ENCODE measurements at regions not wholly inside any gene's neighbourhood (a gene's known extent, or its start where the extent isn't known, plus 50 kb on each side); places are given as distances from the start of the nearest gene placed in this dataset.

DNA sequence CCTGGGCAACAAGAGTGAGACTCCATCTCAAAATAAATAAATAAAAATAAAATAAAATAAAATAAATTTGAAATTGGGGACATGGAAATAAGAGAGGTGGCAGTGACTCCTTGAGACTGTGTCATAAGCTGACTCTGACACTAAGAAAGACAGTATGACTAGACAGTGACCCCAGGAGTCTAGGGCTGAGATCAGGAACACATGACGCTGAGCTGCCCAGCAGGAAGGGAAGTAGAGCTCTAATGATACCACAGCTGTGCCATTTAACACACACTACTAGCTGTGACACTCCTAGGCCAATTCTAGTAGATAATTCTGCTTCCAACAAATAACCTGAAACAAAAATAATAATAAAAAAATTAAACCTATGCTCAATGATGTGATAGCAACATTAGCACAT, 293.0 kb downstream of the SEC61B start:
- ChIA-PET POLR2A (no interaction called here), CTCF (ENCODE audit: low intra/inter-chr PET ratio, low total read pairs) (no interaction called here)
- WGBS (ENCODE audit: low lambda C conversion rate), result 50% methylated on average over 1 of the region's 1 CpG
- FAIRE-seq, result no peak
- intact Hi-C loops (cut with micrococcal nuclease; ENCODE audit: unreplicated experiment), result no loop called here
- Histone ChIP-seq H3K4me2 (ENCODE audit: low read depth, low read length) (no peak overlapping the region), H3K27me3 (ENCODE audit: control insufficient read depth in 1 of 2, insufficient read depth in 2 of 2, low read length in 2 of 2) (no peaks in the 10 kb centered on the region), H3K4me3 (replicated peaks in 1 of 3; ENCODE audit: insufficient read depth in 1 of 3, low read depth in 2 of 3, low read length in 3 of 3) (no peak overlapping the region), H3K9ac (ENCODE audit: insufficient read depth, low read depth, low read length) (no peak overlapping the region), H3K79me2 (ENCODE audit: insufficient read depth, low read length) (no peaks in the 10 kb centered on the region), H3K4me1 (ENCODE audit: insufficient read depth, low read length) (no peaks in the 10 kb centered on the region), H3K9me3 (ENCODE audit: low read length) (no peaks in the 10 kb centered on the region), H3K27ac (ENCODE audit: extremely low read length, insufficient read depth, low read length) (no peak overlapping the region), H2AFZ (ENCODE audit: low read length) (no peak overlapping the region), H3K36me3 (replicated peaks in 1 of 2; ENCODE audit: control insufficient read depth in 1 of 2, insufficient read depth in 2 of 2, low read length in 2 of 2) (no peaks in the 10 kb centered on the region), H4K20me1 (ENCODE audit: insufficient read depth, low read length) (no peaks in the 10 kb centered on the region)
- DNase-seq (ENCODE audit: low spot score), result no peak
- TF ChIP-seq JUNB (CRISPR knock-in tag; IDR thresholded peaks at IDR 0.05; ENCODE audit: borderline replicate concordance) (no peak), MXD1 (CRISPR knock-in tag; IDR thresholded peaks at IDR 0.05) (no peak), RXRA (CRISPR knock-in tag; IDR thresholded peaks at IDR 0.05) (no peak), RNF219 (CRISPR knock-in tag; IDR thresholded peaks at IDR 0.05) (no peak), ZNF550 (CRISPR knock-in tag; IDR thresholded peaks at IDR 0.05; ENCODE audit: borderline replicate concordance) (no peak)
- TF ChIP-seq, protein P1, sequence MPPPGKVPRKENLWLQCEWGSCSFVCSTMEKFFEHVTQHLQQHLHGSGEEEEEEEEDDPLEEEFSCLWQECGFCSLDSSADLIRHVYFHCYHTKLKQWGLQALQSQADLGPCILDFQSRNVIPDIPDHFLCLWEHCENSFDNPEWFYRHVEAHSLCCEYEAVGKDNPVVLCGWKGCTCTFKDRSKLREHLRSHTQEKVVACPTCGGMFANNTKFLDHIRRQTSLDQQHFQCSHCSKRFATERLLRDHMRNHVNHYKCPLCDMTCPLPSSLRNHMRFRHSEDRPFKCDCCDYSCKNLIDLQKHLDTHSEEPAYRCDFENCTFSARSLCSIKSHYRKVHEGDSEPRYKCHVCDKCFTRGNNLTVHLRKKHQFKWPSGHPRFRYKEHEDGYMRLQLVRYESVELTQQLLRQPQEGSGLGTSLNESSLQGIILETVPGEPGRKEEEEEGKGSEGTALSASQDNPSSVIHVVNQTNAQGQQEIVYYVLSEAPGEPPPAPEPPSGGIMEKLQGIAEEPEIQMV (CRISPR knock-in tag; IDR thresholded peaks at IDR 0.05; ENCODE audit: low read depth), result no peak
- TF ChIP-seq, protein P2, sequence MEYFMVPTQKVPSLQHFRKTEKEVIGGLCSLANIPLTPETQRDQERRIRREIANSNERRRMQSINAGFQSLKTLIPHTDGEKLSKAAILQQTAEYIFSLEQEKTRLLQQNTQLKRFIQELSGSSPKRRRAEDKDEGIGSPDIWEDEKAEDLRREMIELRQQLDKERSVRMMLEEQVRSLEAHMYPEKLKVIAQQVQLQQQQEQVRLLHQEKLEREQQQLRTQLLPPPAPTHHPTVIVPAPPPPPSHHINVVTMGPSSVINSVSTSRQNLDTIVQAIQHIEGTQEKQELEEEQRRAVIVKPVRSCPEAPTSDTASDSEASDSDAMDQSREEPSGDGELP (IDR thresholded peaks at IDR 0.05; ENCODE audit: borderline replicate concordance, low read depth), result no peak
- ATAC-seq, result no peak
- in situ Hi-C loops (cut with HindIII; ENCODE audit: extremely low pct_ligation_motif_present, low pct_unique_long_range_greater_than_20kb), result no loop called here
- no TSS peak for BruUV-seq (replicated peaks)
